ENCODE measurements at regions not wholly inside any gene's neighbourhood (a gene's known extent, or its start where the extent isn't known, plus 50 kb on each side); places are given as distances from the start of the nearest gene placed in this dataset.

- no peaks in the 10 kb centered on the region for H3K27me3 ChIP-seq
- no peaks in the 10 kb centered on the region for H3K36me3 ChIP-seq
- TF ChIP-seq POLR2A (IDR thresholded peaks at IDR 0.05) (no peak), CTCF (IDR thresholded peaks at IDR 0.05) (no peak)
- H3K4me3 ChIP-seq, result no peak overlapping the region
- no peak overlapping the region for H3K27ac ChIP-seq
- H3K9me3 ChIP-seq, result no peaks in the 10 kb centered on the region
- H3K4me1 ChIP-seq, result no peaks in the 10 kb centered on the region
- DNase-seq, result no peak
Measured at GRCh38 chr9:663541-663940, 178.0 kb upstream of the DMRT1 start.

GRCh38 chr9:665296-665695, 176.2 kb upstream of the DMRT1 start:
- no peak for TF ChIP-seq POLR2A (IDR thresholded peaks at IDR 0.05)
- H3K27me3 ChIP-seq, result no peaks in the 10 kb centered on the region
- no peaks in the 10 kb centered on the region for H3K4me1 ChIP-seq

GRCh38 chr9:671997-672396, 169.5 kb upstream of the DMRT1 start:
- no peak for DNase-seq
- Histone ChIP-seq H3K4me3 (no peak overlapping the region), H3K27ac (no peak overlapping the region), H3K9me3 (no peaks in the 10 kb centered on the region), H3K36me3 (no peaks in the 10 kb centered on the region), H3K27me3 (no peaks in the 10 kb centered on the region), H3K4me1 (no peaks in the 10 kb centered on the region)
- TF ChIP-seq POLR2A (IDR thresholded peaks at IDR 0.05) (no peak), CTCF (IDR thresholded peaks at IDR 0.05) (no peak)

More at GRCh38 chr9:665296-665695, 176.2 kb upstream of the DMRT1 start:
- Histone ChIP-seq H3K9me3 (no peaks in the 10 kb centered on the region), H3K27ac (no peak overlapping the region), H3K36me3 (no peaks in the 10 kb centered on the region), H3K4me3 (no peak overlapping the region)
- DNase-seq, result no peak

GRCh38 chr9:672851-673250, 168.6 kb upstream of the DMRT1 start:
- TF ChIP-seq CTCF (IDR thresholded peaks at IDR 0.05) (no peak), POLR2A (IDR thresholded peaks at IDR 0.05) (no peak)
- no peak for DNase-seq
- H3K9me3 ChIP-seq, result no peaks in the 10 kb centered on the region

GRCh38 chr9:673264-673965, 168.1 kb upstream of the DMRT1 start:
- Histone ChIP-seq H3K36me3 (no peaks in the 10 kb centered on the region), H3K27me3 (no peaks in the 10 kb centered on the region), H3K27ac (no peak overlapping the region), H3K9me3 (no peaks in the 10 kb centered on the region), H3K4me3 (no peak overlapping the region), H3K4me1 (no peaks in the 10 kb centered on the region)
- DNase-seq, result no peak
- TF ChIP-seq POLR2A (IDR thresholded peaks at IDR 0.05) (no peak), CTCF (IDR thresholded peaks at IDR 0.05) (no peak)

More at GRCh38 chr9:672851-673250, 168.6 kb upstream of the DMRT1 start:
- H3K27me3 ChIP-seq, result no peaks in the 10 kb centered on the region
- no peak overlapping the region for H3K27ac ChIP-seq
- no peaks in the 10 kb centered on the region for H3K36me3 ChIP-seq
- no peak overlapping the region for H3K4me3 ChIP-seq
- H3K4me1 ChIP-seq, result no peaks in the 10 kb centered on the region

- Histone ChIP-seq H3K4me1 (no peaks in the 10 kb centered on the region), H3K9me3 (no peaks in the 10 kb centered on the region), H3K36me3 (no peaks in the 10 kb centered on the region), H3K27me3 (no peaks in the 10 kb centered on the region), H3K4me3 (no peak overlapping the region), H3K27ac (no peak overlapping the region)
- no peak for DNase-seq
- TF ChIP-seq CTCF (IDR thresholded peaks at IDR 0.05) (no peak), POLR2A (IDR thresholded peaks at IDR 0.05) (no peak)
Measured at GRCh38 chr9:673966-674526, 167.5 kb upstream of the DMRT1 start.
